ENCODE measurements at regions not wholly inside any gene's neighbourhood (a gene's known extent, or its start where the extent isn't known, plus 50 kb on each side); places are given as distances from the start of the nearest gene placed in this dataset.
A peak's percentile ranks its signal among the peaks of the same experiment; 100 is the strongest.

DNA sequence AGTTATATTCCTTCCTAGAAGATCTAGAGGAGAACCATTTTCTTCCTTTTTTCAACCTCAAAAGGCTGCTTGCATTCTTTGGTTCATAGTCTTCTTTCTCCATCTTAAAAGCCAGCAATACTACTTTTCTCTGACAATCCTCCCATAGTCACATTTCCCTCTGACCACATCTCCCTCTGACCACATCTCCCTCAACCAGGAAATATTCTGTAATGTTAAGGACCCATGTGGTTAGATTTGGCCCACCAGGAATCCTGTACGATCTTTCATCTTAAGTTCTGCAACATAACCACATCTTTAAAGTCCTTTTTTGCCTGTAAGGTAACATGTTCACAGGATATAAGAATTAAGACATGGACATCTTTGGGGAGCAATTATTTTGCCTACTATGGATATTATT, 179.4 kb upstream of the SPEF2 start:
- Histone ChIP-seq H3K27ac (ENCODE audit: insufficient read depth in 1 of 2, low read depth in 1 of 2, low read length in 2 of 2, poor library complexity in 1 of 2, severe bottlenecking in 2 of 2) (no peak overlapping the region), H3K27me3 (replicated peaks in 2 of 5; ENCODE audit: control insufficient read depth in 4 of 5, insufficient read depth in 5 of 5, low read length in 4 of 5) (peaks cover 0 to 9% (median 0%) of the 10 kb centered on the region in 5 experiments), H3K4me3 (ENCODE audit: control insufficient read depth in 1 of 7, extremely low read depth in 1 of 7, insufficient read depth in 4 of 7, low read depth in 2 of 7, low read length in 6 of 7) (no peak overlapping the region), H3K36me3 (ENCODE audit: control insufficient read depth in 4 of 4, insufficient read depth in 4 of 4, low read length in 3 of 4) (no peaks in the 10 kb centered on the region), H3K9me3 (ENCODE audit: control extremely low read depth in 1 of 5, control insufficient read depth in 4 of 5, insufficient read depth in 2 of 5, low read depth in 1 of 5, low read length in 4 of 5) (no peaks in the 10 kb centered on the region), H3K4me1 (ENCODE audit: control extremely low read depth in 1 of 4, control insufficient read depth in 4 of 4, insufficient read depth in 4 of 4, low read length in 3 of 4) (peaks cover 0 to 3% (median 0%) of the 10 kb centered on the region in 4 experiments)
- DNase-seq, result peak in 2 of 3 donors; percentile 10 to 18
- CTCF ChIA-PET, result interaction anchor here (1.0 kb wide), 1 partner anchor 15 kb away, joined by 3 read pairs; no protein-coding TSS in a partner anchor
- POLR2A ChIA-PET, result no interaction called here
- no CpG with 5 or more reads among the region's 1 CpG for WGBS (ENCODE audit: insufficient coverage)

DNA sequence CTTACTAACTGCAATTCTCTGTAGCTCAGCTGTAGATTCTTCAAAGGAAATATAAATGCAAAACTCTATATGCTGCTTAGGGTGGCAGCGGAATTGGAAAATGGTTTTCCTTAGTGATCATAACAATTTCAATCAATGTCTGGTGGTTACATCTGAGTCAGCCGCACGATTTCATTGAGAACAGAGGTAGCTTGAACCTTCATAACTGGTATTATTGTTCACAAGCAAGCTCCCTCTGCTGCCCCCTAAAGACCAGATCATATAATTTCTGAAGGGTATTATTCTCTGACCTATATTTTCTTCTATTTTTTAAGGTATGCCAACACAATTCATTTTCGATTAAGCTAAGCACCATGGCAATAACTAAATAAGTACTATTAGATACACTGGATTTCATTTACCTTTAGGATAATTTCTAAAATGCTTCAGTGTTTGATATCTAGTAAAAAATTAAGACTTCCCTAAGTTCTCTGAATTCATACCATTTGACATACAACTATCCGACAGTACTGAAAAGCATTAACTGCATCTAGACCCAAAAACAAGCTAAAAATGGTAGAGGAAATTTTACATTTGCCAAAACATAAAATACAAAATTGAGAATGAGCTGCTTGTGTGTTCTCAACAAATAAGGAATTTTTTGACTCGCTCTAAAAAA, 181.1 kb upstream of the SPEF2 start:
- Histone ChIP-seq H3K4me3 (ENCODE audit: control insufficient read depth in 1 of 7, extremely low read depth in 1 of 7, insufficient read depth in 4 of 7, low read depth in 2 of 7, low read length in 6 of 7) (no peak overlapping the region), H3K27ac (ENCODE audit: insufficient read depth in 1 of 2, low read depth in 1 of 2, low read length in 2 of 2, poor library complexity in 1 of 2, severe bottlenecking in 2 of 2) (no peak overlapping the region), H3K9me3 (ENCODE audit: control extremely low read depth in 1 of 5, control insufficient read depth in 4 of 5, insufficient read depth in 2 of 5, low read depth in 1 of 5, low read length in 4 of 5) (no peaks in the 10 kb centered on the region), H3K36me3 (ENCODE audit: control insufficient read depth in 4 of 4, insufficient read depth in 4 of 4, low read length in 3 of 4) (no peaks in the 10 kb centered on the region), H3K27me3 (replicated peaks in 2 of 5; ENCODE audit: control insufficient read depth in 4 of 5, insufficient read depth in 5 of 5, low read length in 4 of 5) (peaks cover 0 to 12% (median 0%) of the 10 kb centered on the region in 5 experiments), H3K4me1 (ENCODE audit: control extremely low read depth in 1 of 4, control insufficient read depth in 4 of 4, insufficient read depth in 4 of 4, low read length in 3 of 4) (peaks cover 0 to 3% (median 0%) of the 10 kb centered on the region in 4 experiments)
- peak; percentile 23 to 56 (median 45) for DNase-seq
- ChIA-PET CTCF (interaction anchor here (1.0 to 2.1 kb wide), 4 partner anchors 9 to 341 kb away, joined by 4 read pairs; no protein-coding TSS in a partner anchor), POLR2A (no interaction called here)
- WGBS (ENCODE audit: insufficient coverage), result 60% methylated on average over 1 of the region's 6 CpGs

DNA sequence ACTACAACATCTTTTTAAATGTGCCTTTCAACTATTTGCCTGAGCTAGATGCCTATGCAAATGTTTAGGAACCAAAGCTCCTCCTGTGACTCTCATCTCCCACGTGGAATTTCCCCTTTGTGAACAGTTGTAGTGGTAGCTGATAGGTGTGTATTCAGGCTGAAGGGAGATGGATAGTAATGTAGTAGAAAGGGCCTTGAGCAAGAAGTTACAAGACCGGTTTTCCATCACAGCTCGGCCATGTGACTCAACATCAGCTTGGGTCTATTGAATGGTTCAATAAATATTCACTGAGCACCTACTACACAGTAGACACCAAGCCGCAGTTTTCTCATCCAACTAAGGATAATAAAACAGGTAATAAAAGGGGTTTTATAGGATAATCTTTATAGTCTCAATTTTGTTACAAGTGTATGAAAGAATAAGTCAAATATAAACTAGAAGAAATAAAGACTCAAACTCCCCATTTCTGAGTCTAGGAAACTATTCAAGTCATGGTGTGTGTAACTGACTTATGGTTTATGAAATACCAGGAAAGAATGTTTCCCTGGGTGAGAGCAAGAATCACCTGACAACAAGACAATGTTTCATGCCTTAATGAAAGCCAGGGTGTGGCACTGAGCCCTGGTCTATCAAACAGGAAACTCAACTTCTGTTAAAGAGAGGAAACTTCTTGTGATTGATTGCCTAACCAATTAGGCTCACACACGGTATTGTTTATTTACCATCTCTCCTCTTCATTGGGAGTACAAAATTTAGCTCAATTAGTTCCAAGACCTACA, 187.1 kb upstream of the SPEF2 start:
- Histone ChIP-seq H3K27ac (ENCODE audit: insufficient read depth in 1 of 2, low read depth in 1 of 2, low read length in 2 of 2, poor library complexity in 1 of 2, severe bottlenecking in 2 of 2) (no peak overlapping the region), H3K4me1 (ENCODE audit: control extremely low read depth in 1 of 4, control insufficient read depth in 4 of 4, insufficient read depth in 4 of 4, low read length in 3 of 4) (no peaks in the 10 kb centered on the region), H3K9me3 (ENCODE audit: control extremely low read depth in 1 of 5, control insufficient read depth in 4 of 5, insufficient read depth in 2 of 5, low read depth in 1 of 5, low read length in 4 of 5) (no peaks in the 10 kb centered on the region), H3K36me3 (ENCODE audit: control insufficient read depth in 4 of 4, insufficient read depth in 4 of 4, low read length in 3 of 4) (no peaks in the 10 kb centered on the region), H3K27me3 (replicated peaks in 2 of 5; ENCODE audit: control insufficient read depth in 4 of 5, insufficient read depth in 5 of 5, low read length in 4 of 5) (peaks cover 0 to 15% (median 2%) of the 10 kb centered on the region in 5 experiments), H3K4me3 (ENCODE audit: control insufficient read depth in 1 of 7, extremely low read depth in 1 of 7, insufficient read depth in 4 of 7, low read depth in 2 of 7, low read length in 6 of 7) (no peak overlapping the region)
- DNase-seq, result no peak
- ChIA-PET POLR2A (interaction anchor here (0.6 kb wide), 1 partner anchor 16 kb away, joined by 3 read pairs; no protein-coding TSS in a partner anchor), CTCF (no interaction called here)
- WGBS (ENCODE audit: insufficient coverage), result 89% methylated on average over 1 of the region's 5 CpGs

DNA sequence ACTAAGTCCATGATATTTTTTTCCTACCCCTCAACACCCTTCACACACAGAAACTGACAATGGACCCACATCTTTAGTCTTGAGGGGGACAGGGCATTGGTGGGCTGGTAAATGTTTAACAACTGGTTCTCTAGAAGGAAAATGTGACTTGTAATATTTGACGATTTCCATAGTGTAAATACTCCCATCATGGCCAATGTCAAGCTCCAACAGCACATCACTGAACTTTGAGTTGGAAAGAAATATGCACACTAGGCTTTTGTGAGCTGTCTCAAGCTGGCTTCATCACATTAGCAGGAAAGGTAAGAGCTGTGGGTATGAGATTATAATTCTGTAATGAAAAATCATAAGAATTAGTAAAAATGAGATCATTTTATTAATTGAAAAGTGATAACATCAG, 189.9 kb upstream of the PRLR start:
- CTCF ChIA-PET, result no interaction called here
- DNase-seq, result no peak
- no CpG with 5 or more reads among the region's 1 CpG for WGBS (ENCODE audit: insufficient coverage)
- H3K36me3 ChIP-seq (ENCODE audit: control insufficient read depth in 4 of 4, insufficient read depth in 4 of 4, low read length in 3 of 4), result no peaks in the 10 kb centered on the region
- POLR2A ChIA-PET, result no interaction called here
- peaks cover 0 to 2% (median 0%) of the 10 kb centered on the region in 5 experiments for H3K27me3 ChIP-seq (replicated peaks in 2 of 5; ENCODE audit: control insufficient read depth in 4 of 5, insufficient read depth in 5 of 5, low read length in 4 of 5)
- H3K9me3 ChIP-seq (ENCODE audit: control extremely low read depth in 1 of 5, control insufficient read depth in 4 of 5, insufficient read depth in 2 of 5, low read depth in 1 of 5, low read length in 4 of 5), result peaks cover 0 to 4% (median 0%) of the 10 kb centered on the region in 5 experiments
- no peak overlapping the region for H3K27ac ChIP-seq (ENCODE audit: insufficient read depth in 1 of 2, low read depth in 1 of 2, low read length in 2 of 2, poor library complexity in 1 of 2, severe bottlenecking in 2 of 2)
- no peak overlapping the region for H3K4me3 ChIP-seq (ENCODE audit: control insufficient read depth in 1 of 7, extremely low read depth in 1 of 7, insufficient read depth in 4 of 7, low read depth in 2 of 7, low read length in 6 of 7)
- H3K4me1 ChIP-seq (ENCODE audit: control extremely low read depth in 1 of 4, control insufficient read depth in 4 of 4, insufficient read depth in 4 of 4, low read length in 3 of 4), result no peaks in the 10 kb centered on the region

DNA sequence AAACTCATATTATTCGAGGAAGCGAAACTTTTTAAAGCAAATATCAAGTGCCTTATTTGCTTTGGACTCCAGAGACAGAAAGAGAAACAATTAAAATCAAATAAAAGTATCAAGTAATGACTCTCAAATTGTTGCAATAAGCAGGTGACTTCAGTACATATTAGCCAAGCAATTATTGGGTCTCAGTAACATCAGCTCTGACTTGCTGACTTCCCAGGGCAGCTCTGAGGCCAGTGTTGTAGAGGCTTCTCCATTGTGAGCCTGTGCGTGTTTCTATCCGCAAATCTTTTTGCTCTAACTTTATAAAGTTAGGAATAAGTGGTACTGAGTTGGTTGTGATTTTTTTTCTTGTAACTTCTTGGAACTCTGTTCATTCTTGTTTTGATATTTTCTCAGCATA, 186.8 kb upstream of the PRLR start:
- CTCF ChIA-PET, result interaction anchor here (0.9 kb wide), 1 partner anchor 44 kb away, joined by 3 read pairs; no protein-coding TSS in a partner anchor
- DNase-seq, result no peak
- Histone ChIP-seq H3K9me3 (ENCODE audit: control extremely low read depth in 1 of 5, control insufficient read depth in 4 of 5, insufficient read depth in 2 of 5, low read depth in 1 of 5, low read length in 4 of 5) (peaks cover 0 to 3% (median 0%) of the 10 kb centered on the region in 5 experiments), H3K4me1 (ENCODE audit: control extremely low read depth in 1 of 4, control insufficient read depth in 4 of 4, insufficient read depth in 4 of 4, low read length in 3 of 4) (no peaks in the 10 kb centered on the region), H3K27me3 (replicated peaks in 2 of 5; ENCODE audit: control insufficient read depth in 4 of 5, insufficient read depth in 5 of 5, low read length in 4 of 5) (no peaks in the 10 kb centered on the region), H3K27ac (ENCODE audit: insufficient read depth in 1 of 2, low read depth in 1 of 2, low read length in 2 of 2, poor library complexity in 1 of 2, severe bottlenecking in 2 of 2) (no peak overlapping the region), H3K4me3 (ENCODE audit: control insufficient read depth in 1 of 7, extremely low read depth in 1 of 7, insufficient read depth in 4 of 7, low read depth in 2 of 7, low read length in 6 of 7) (no peak overlapping the region), H3K36me3 (ENCODE audit: control insufficient read depth in 4 of 4, insufficient read depth in 4 of 4, low read length in 3 of 4) (no peaks in the 10 kb centered on the region)
- 92% methylated on average over 2 of the region's 4 CpGs for WGBS (ENCODE audit: insufficient coverage)
- POLR2A ChIA-PET, result no interaction called here

DNA sequence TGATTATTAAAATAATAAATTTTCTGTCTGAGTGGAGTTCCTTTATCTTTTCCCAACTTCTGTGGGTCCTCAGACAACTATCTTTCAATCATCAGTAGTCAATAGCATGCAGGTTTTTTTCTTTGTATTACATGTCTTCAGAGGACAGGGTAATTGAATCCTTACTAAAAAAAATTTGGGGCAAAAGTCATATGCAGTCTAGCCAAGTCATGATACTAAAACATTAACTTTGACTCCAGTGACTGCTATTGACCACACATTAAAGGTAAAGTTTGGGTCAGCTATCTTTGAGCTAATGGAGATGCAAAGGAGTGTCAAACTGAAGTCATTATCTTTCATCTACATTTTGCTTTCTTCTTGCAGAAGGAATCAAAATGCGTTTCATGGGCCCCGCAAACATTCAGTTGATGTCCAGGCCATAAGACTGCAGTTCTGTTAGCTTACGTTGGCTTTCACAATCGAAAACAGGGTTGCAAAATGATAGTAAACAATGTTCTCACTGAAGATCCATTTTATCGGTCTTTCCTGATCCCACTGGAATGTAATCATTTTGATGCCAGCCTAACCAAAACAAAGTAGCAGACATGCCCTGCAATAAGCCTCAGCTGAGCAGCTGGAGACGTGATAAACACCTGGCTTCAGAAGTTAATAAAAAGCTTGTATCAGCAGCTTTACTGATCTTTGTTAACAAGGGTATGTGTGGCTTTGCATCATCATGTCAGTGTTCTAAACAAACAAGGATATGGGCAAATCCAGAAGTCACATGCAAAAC, 186.1 kb upstream of the PRLR start:
- ChIA-PET POLR2A (no interaction called here), CTCF (interaction anchor here (0.9 to 1.3 kb wide), 2 partner anchors 19 to 44 kb away, joined by 3 to 4 read pairs; no protein-coding TSS in a partner anchor)
- Histone ChIP-seq H3K27ac (ENCODE audit: insufficient read depth in 1 of 2, low read depth in 1 of 2, low read length in 2 of 2, poor library complexity in 1 of 2, severe bottlenecking in 2 of 2) (no peak overlapping the region), H3K9me3 (ENCODE audit: control extremely low read depth in 1 of 5, control insufficient read depth in 4 of 5, insufficient read depth in 2 of 5, low read depth in 1 of 5, low read length in 4 of 5) (peaks cover 0 to 3% (median 0%) of the 10 kb centered on the region in 5 experiments), H3K36me3 (ENCODE audit: control insufficient read depth in 4 of 4, insufficient read depth in 4 of 4, low read length in 3 of 4) (no peaks in the 10 kb centered on the region), H3K27me3 (replicated peaks in 2 of 5; ENCODE audit: control insufficient read depth in 4 of 5, insufficient read depth in 5 of 5, low read length in 4 of 5) (no peaks in the 10 kb centered on the region), H3K4me1 (ENCODE audit: control extremely low read depth in 1 of 4, control insufficient read depth in 4 of 4, insufficient read depth in 4 of 4, low read length in 3 of 4) (no peaks in the 10 kb centered on the region), H3K4me3 (ENCODE audit: control insufficient read depth in 1 of 7, extremely low read depth in 1 of 7, insufficient read depth in 4 of 7, low read depth in 2 of 7, low read length in 6 of 7) (no peak overlapping the region)
- DNase-seq, result no peak
- 97% methylated on average over 6 of the region's 6 CpGs for WGBS (ENCODE audit: insufficient coverage)
